WTC11 (cell line): ENCODE measurements at regions not wholly inside any gene's neighbourhood (a gene's known extent, or its start where the extent isn't known, plus 50 kb on each side); places are given as distances from the start of the nearest gene placed in this dataset.

Experiments
- ATF2 ChIP-seq: sonication (generic); formaldehyde crosslinking; IDR thresholded peaks from 2 replicates; pipeline ENCODE4 v1.8.1; 2022; ENCODE audit warnings: low read depth, missing genetic modification reagents, borderline replicate concordance
- CREM ChIP-seq: sonication (generic); formaldehyde crosslinking; IDR thresholded peaks from 2 replicates; pipeline ENCODE4 v1.8.1; 2022; ENCODE audit warnings: mild to moderate bottlenecking, missing genetic modification reagents, moderate library complexity
- CTCF ChIP-seq: fragments of 200-600 bp; IDR thresholded peaks from 2 replicates; pipeline ENCODE4 v1.8.0; 2022; ENCODE audit warnings: antibody characterized with exemption
- E2F4 ChIP-seq: sonication (generic); formaldehyde crosslinking; IDR thresholded peaks from 2 replicates; pipeline ENCODE4 v1.8.1; 2022; ENCODE audit warnings: low read depth, mild to moderate bottlenecking, moderate library complexity, missing genetic modification reagents, borderline replicate concordance
- GABPB1 ChIP-seq: sonication (generic); formaldehyde crosslinking; IDR thresholded peaks from 2 replicates; pipeline ENCODE4 v1.8.1; 2023; ENCODE audit warnings: mild to moderate bottlenecking, missing genetic modification reagents
- IRF2 ChIP-seq: sonication (generic); formaldehyde crosslinking; IDR thresholded peaks from 2 replicates; pipeline ENCODE4 v1.8.0; 2022; ENCODE audit warnings: low read depth, missing genetic modification reagents, borderline replicate concordance
- JUN ChIP-seq: sonication (generic); formaldehyde crosslinking; IDR thresholded peaks from 2 replicates; pipeline ENCODE4 v1.8.0; 2023; ENCODE audit warnings: mild to moderate bottlenecking, missing genetic modification reagents
- TEAD4 ChIP-seq: sonication (generic); formaldehyde crosslinking; IDR thresholded peaks from 2 replicates; pipeline ENCODE4 v1.8.0; 2022; ENCODE audit warnings: mild to moderate bottlenecking, missing genetic modification reagents
- ZNF138 ChIP-seq: sonication (generic); formaldehyde crosslinking; conservative IDR thresholded peaks from 2 replicates; pipeline ENCODE4 v1.8.1; 2022; ENCODE audit warnings: mild to moderate bottlenecking, moderate library complexity, missing genetic modification reagents
- TF ChIP-seq, protein P1 (sequence below): sonication (generic); formaldehyde crosslinking; IDR thresholded peaks from 2 replicates; pipeline ENCODE4 v1.8.1; 2022; ENCODE audit warnings: missing genetic modification reagents, borderline replicate concordance
- TF ChIP-seq, protein P2 (sequence below): sonication (generic); formaldehyde crosslinking; IDR thresholded peaks from 2 replicates; pipeline ENCODE4 v1.8.0; 2022; ENCODE audit warnings: mild to moderate bottlenecking, missing genetic modification reagents

- TF ChIP-seq CTCF (no peak), JUN (CRISPR knock-in tag) (no peak), CREM (CRISPR knock-in tag) (no peak), TEAD4 (CRISPR knock-in tag) (no peak), GABPB1 (no peak), ZNF138 (CRISPR knock-in tag) (no peak), ATF2 (CRISPR knock-in tag) (no peak), E2F4 (no peak), IRF2 (CRISPR knock-in tag) (no peak)
- TF ChIP-seq, protein P1, sequence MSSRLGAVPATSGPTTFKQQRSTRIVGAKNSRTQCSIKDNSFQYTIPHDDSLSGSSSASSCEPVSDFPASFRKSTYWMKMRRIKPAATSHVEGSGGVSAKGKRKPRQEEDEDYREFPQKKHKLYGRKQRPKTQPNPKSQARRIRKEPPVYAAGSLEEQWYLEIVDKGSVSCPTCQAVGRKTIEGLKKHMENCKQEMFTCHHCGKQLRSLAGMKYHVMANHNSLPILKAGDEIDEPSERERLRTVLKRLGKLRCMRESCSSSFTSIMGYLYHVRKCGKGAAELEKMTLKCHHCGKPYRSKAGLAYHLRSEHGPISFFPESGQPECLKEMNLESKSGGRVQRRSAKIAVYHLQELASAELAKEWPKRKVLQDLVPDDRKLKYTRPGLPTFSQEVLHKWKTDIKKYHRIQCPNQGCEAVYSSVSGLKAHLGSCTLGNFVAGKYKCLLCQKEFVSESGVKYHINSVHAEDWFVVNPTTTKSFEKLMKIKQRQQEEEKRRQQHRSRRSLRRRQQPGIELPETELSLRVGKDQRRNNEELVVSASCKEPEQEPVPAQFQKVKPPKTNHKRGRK (CRISPR knock-in tag): no peak
- TF ChIP-seq, protein P2, sequence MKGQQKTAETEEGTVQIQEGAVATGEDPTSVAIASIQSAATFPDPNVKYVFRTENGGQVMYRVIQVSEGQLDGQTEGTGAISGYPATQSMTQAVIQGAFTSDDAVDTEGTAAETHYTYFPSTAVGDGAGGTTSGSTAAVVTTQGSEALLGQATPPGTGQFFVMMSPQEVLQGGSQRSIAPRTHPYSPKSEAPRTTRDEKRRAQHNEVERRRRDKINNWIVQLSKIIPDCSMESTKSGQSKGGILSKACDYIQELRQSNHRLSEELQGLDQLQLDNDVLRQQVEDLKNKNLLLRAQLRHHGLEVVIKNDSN: no peak
Observed at GRCh38 chr4:151934766-151935165, 174.0 kb upstream of the GATB start.
